ENCODE measurements at regions not wholly inside any gene's neighbourhood (a gene's known extent, or its start where the extent isn't known, plus 50 kb on each side); places are given as distances from the start of the nearest gene placed in this dataset.

GRCh38 chr1:58390091-58390490, 156.4 kb downstream of the OMA1 start:
- DNase-seq (ENCODE audit: low spot score), result no peak
- no peak for TF ChIP-seq CTCF (IDR thresholded peaks at IDR 0.05; ENCODE audit: extremely low read depth, missing control alignments)

GRCh38 chr1:58380345-58380744, 166.2 kb downstream of the OMA1 start:
- DNase-seq (ENCODE audit: low spot score), result no peak
- no peak for TF ChIP-seq CTCF (IDR thresholded peaks at IDR 0.05; ENCODE audit: extremely low read depth, missing control alignments)

GRCh38 chr1:58367217-58367616, 179.3 kb downstream of the OMA1 start:
- DNase-seq (ENCODE audit: low spot score), result no peak
- no peak for TF ChIP-seq CTCF (IDR thresholded peaks at IDR 0.05; ENCODE audit: extremely low read depth, missing control alignments)

GRCh38 chr1:58365328-58365727, 181.2 kb downstream of the OMA1 start:
- no peak for TF ChIP-seq CTCF (IDR thresholded peaks at IDR 0.05; ENCODE audit: extremely low read depth, missing control alignments)
- DNase-seq (ENCODE audit: low spot score), result no peak

GRCh38 chr1:58363585-58363984, 182.9 kb downstream of the OMA1 start:
- DNase-seq (ENCODE audit: low spot score), result no peak
- no peak for TF ChIP-seq CTCF (IDR thresholded peaks at IDR 0.05; ENCODE audit: extremely low read depth, missing control alignments)

GRCh38 chr1:58361134-58361533, 185.4 kb downstream of the OMA1 start:
- DNase-seq (ENCODE audit: low spot score), result no peak
- no peak for TF ChIP-seq CTCF (IDR thresholded peaks at IDR 0.05; ENCODE audit: extremely low read depth, missing control alignments)

GRCh38 chr1:58358346-58358745, 188.2 kb downstream of the OMA1 start:
- no peak for DNase-seq (ENCODE audit: low spot score)
- TF ChIP-seq CTCF (IDR thresholded peaks at IDR 0.05; ENCODE audit: extremely low read depth, missing control alignments), result no peak
